Cardiac muscle cell (in vitro differentiated cells and primary cell): ENCODE measurements at regions not wholly inside any gene's neighbourhood (a gene's known extent, or its start where the extent isn't known, plus 50 kb on each side); places are given as distances from the start of the nearest gene placed in this dataset.
"Not testable (repeated sequence)": the region's sequence is repeated elsewhere in the genome, so short reads cannot be mapped to it uniquely, and the experiment has no call there.

ENCODE experiments used
- DNase-seq, 2 donors: peaks; one replicate each; pipeline versions ENCODE4 v3.0.0 to v3.0.0-alpha.2; 2010 to 2017; ENCODE audit warnings: low read depth in 1 of 2, low spot score in 1 of 2
- H3K27ac ChIP-seq: fragments of 200-600 bp; sonication (generic); 2 replicates; pipeline ENCODE4 v1.5.1; 2016
- H3K27me3 ChIP-seq: fragments of 200-600 bp; sonication (generic); 2 replicates; pipeline ENCODE4 v1.6.0; 2016; ENCODE audit warnings: control low read depth
- H3K36me3 ChIP-seq: fragments of 200-600 bp; sonication (generic); 2 replicates; pipeline ENCODE4 v1.5.1; 2016; ENCODE audit warnings: control low read depth
- H3K4me1 ChIP-seq: fragments of 200-600 bp; sonication (generic); 2 replicates; pipeline ENCODE4 v1.8.1; 2017; ENCODE audit warnings: low read depth, mild to moderate bottlenecking, mixed run types
- H3K4me3 ChIP-seq: fragments of 200-600 bp; sonication (generic); 2 replicates; pipeline ENCODE4 v1.5.1; 2016; ENCODE audit warnings: mild to moderate bottlenecking
- H3K9me3 ChIP-seq: fragments of 200-600 bp; sonication (generic); 2 replicates; pipeline ENCODE4 v1.5.1; 2017; ENCODE audit warnings: low read depth, mild to moderate bottlenecking, control low read depth
- TF ChIP-seq, protein P1 (sequence below): IDR thresholded peaks from 2 replicates; pipeline ENCODE4 v1.5.1; 2012; ENCODE audit warnings: low read depth, mild to moderate bottlenecking, low read length

DNA sequence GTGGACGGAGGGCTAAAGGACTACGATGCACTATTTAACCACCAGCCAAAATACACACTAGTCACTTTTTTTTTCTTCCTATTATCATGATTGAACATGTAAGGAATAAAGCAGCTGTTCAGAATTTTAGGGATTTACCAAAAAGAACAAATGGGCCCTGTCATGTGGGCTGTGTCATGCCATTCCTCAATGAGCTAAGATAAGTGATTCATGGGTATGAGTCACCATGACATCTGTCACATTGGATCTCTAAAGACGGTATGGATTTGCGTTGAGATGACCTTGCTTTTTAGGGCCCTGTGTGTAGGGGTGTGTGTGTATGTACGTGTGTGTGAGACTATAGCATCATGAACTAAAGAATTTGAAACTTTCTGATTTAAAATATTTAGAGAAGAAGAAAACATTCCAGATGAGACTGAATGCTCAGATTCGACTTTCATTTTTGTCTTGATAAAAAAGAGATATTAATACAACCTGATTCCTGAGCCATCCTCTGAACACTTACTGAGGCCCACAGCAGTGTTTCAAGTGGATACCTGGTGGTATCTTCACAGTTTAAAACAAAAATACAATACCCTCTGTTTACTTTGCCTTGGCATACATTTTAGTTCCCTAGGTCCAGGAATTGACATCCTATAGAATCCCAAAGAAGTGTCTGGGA lies 246.1 kb upstream of the DUSP10 start:
- Histone ChIP-seq H3K27ac (no peak overlapping the region), H3K36me3 (no peaks in the 10 kb centered on the region), H3K9me3 (no peaks in the 10 kb centered on the region), H3K27me3 (no peaks in the 10 kb centered on the region), H3K4me3 (no peak overlapping the region), H3K4me1 (no peaks in the 10 kb centered on the region)
- TF ChIP-seq, protein P1, sequence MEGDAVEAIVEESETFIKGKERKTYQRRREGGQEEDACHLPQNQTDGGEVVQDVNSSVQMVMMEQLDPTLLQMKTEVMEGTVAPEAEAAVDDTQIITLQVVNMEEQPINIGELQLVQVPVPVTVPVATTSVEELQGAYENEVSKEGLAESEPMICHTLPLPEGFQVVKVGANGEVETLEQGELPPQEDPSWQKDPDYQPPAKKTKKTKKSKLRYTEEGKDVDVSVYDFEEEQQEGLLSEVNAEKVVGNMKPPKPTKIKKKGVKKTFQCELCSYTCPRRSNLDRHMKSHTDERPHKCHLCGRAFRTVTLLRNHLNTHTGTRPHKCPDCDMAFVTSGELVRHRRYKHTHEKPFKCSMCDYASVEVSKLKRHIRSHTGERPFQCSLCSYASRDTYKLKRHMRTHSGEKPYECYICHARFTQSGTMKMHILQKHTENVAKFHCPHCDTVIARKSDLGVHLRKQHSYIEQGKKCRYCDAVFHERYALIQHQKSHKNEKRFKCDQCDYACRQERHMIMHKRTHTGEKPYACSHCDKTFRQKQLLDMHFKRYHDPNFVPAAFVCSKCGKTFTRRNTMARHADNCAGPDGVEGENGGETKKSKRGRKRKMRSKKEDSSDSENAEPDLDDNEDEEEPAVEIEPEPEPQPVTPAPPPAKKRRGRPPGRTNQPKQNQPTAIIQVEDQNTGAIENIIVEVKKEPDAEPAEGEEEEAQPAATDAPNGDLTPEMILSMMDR = no peak
- DNase-seq = peak in 1 of 2 donors; percentile 59

DNA sequence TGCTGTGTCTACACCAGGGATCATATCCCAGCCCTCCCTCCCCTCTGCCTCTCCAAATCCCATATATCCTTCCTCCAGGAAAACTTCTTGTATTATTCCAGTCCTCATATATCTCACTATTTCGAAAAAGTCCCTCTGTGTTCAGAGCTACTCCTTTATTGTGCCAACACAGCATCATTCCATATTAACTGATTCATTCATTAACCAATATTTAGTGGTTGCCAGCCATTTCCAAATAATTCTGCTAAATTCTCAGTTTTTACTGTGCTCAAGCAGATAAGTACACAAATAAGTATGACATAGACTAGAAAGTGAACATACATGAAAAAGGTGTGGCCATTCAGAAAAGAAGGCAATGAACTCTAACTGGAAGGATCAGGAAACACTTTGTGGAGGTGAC lies 241.6 kb upstream of the DUSP10 start:
- Histone ChIP-seq H3K36me3 (no peaks in the 10 kb centered on the region), H3K4me3 (no peak overlapping the region), H3K27ac (no peak overlapping the region), H3K27me3 (no peaks in the 10 kb centered on the region), H3K9me3 (no peaks in the 10 kb centered on the region), H3K4me1 (no peaks in the 10 kb centered on the region)
- TF ChIP-seq, protein P1 = no peak
- DNase-seq = no peak

DNA sequence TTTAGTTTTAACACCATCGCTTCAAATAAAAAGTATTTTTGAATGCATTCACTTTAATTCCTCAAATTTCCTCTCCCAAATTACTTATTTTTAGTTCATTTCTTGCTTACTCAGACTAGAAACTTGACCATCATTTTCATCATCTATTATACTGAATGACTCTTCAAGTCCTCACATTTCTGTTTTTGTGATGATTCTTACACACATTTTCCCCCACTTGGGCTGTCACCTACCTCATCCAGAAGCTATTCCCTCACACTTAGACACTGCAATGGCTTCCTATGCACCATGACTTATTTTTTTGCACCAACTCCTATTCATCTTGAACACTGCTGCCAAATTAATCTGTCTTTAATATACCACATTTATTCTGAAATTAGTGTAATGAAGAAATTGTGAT lies 239.6 kb upstream of the DUSP10 start:
- no peak for DNase-seq
- Histone ChIP-seq H3K27me3 (no peaks in the 10 kb centered on the region), H3K9me3 (no peaks in the 10 kb centered on the region), H3K4me1 (no peaks in the 10 kb centered on the region), H3K4me3 (no peak overlapping the region), H3K27ac (no peak overlapping the region), H3K36me3 (no peaks in the 10 kb centered on the region)
- TF ChIP-seq, protein P1 = no peak

DNA sequence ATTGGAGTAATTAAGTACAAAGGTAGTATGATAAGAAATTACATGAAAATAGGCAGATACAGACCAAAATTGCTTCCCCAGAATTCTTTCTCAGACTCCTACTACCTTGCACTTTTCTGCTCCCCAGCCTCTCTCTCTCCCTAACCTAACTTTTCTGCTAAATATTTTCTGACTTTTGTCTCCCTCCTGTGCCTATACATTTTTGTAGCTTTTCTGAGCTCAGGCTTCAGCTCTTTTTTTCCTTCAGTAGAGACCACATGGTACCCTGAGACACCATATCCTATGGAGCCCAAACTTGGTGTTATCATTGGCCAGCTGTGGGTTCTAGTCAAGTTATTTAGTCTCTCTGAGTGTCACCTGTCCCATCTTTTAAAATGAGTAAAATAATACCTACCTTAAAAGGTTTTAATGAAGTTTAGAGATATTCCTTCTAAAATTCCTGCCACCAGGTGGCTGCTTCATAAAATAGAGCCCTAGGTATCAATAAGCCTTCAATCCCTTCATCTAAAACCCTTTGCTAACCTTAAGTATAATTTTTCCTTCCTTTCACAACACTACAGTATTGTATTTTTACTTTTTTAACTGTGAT lies 237.6 kb upstream of the DUSP10 start:
- H3K9me3 ChIP-seq = no peaks in the 10 kb centered on the region
- H3K27me3 ChIP-seq = no peaks in the 10 kb centered on the region
- H3K36me3 ChIP-seq = no peaks in the 10 kb centered on the region
- no peak for DNase-seq
- no peak overlapping the region for H3K4me3 ChIP-seq
- no peak overlapping the region for H3K27ac ChIP-seq
- H3K4me1 ChIP-seq = no peaks in the 10 kb centered on the region
- TF ChIP-seq, protein P1 = peak; percentile 20

DNA sequence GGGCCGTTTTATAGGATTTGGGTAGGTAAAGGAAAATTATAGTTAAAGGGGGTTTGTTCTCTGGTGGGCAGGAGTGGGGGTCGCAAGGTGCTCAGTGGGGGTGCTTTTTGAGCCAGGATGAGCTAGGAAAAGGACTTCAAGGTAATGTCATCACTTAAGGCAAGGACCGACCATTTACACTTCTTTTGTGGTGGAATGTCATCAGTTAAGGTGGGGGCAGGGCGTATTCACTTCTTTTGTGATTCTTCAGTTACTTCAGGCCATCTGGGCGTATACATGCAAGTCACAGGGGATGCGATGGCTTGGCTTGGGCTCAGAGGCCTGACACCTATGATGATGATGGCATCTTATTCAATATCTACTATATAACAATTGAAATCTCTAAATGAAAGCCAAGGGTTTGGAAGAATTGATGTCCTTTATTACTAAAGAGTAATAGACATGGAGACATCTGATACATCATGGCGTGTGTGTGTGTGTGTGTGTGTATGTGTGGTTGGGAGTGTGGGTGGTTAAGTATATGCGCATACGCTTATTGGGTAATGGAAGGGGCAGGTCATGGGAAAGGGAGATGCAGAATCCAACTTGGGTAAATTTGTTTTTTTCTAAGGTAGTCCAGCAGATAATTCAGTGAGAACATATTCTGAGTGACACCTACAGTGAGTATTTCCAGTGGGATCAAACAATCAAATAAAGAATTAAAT lies 236.9 kb upstream of the DUSP10 start:
- H3K9me3 ChIP-seq, H3K4me1 ChIP-seq, DNase-seq, H3K27me3 ChIP-seq, H3K27ac ChIP-seq, H3K4me3 ChIP-seq, H3K36me3 ChIP-seq: not testable (repeated sequence)

DNA sequence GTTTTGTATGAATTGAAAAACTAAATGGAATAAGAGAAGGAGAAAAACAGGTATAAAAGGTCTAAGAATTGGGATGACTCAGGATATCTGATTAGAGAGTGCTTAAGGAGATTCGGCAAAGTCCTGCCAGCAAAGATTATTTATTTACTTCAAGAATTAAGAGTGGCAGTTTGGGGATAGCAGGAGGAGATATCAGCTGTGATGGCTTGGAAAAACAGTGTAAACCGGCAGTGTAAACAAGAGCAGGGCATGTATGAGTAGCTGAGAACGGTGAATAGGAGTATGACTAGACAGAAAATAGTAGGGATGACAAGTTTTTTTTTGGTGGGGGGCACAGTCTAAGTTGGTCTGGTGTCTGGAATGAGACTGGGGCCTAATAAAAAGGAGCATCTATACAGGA lies 231.9 kb upstream of the DUSP10 start:
- H3K27ac ChIP-seq = not testable (repeated sequence)

More for the DNA sequence above, 231.9 kb upstream of the DUSP10 start:
- DNase-seq, H3K4me3 ChIP-seq, H3K9me3 ChIP-seq, H3K27me3 ChIP-seq, H3K4me1 ChIP-seq, H3K36me3 ChIP-seq: not testable (repeated sequence)
